ENCODE measurements at regions not wholly inside any gene's neighbourhood (a gene's known extent, or its start where the extent isn't known, plus 50 kb on each side); places are given as distances from the start of the nearest gene placed in this dataset.
"Not testable (repeated sequence)": the region's sequence is repeated elsewhere in the genome, so short reads cannot be mapped to it uniquely, and the experiment has no call there.

GRCh38 chr3:194189243-194189791 is 53.4 kb downstream of the HES1 start:
- DNase-seq (ENCODE audit: low spot score), result no peak

- DNase-seq (ENCODE audit: low spot score), result not testable (repeated sequence)
Observed at GRCh38 chr3:194191850-194192249, 55.9 kb downstream of the HES1 start.

- DNase-seq (ENCODE audit: low spot score), result no peak
Observed at GRCh38 chr3:194194051-194194756, 58.3 kb downstream of the HES1 start.

GRCh38 chr3:194194757-194195085 is 58.8 kb downstream of the HES1 start:
- no peak for DNase-seq (ENCODE audit: low spot score)

- no peak for DNase-seq (ENCODE audit: low spot score)
Observed at GRCh38 chr3:194195611-194196010, 59.7 kb downstream of the HES1 start.

- no peak for DNase-seq (ENCODE audit: low spot score)
Observed at GRCh38 chr3:194196876-194197275, 60.9 kb downstream of the HES1 start.

- no peak for DNase-seq (ENCODE audit: low spot score)
Observed at GRCh38 chr3:194197396-194197960, 61.5 kb downstream of the HES1 start.

GRCh38 chr3:194197981-194198695 is 62.2 kb downstream of the HES1 start:
- DNase-seq (ENCODE audit: low spot score), result no peak

- DNase-seq (ENCODE audit: low spot score), result no peak
Observed at GRCh38 chr3:194198938-194199337, 63.0 kb downstream of the HES1 start.

- no peak for DNase-seq (ENCODE audit: low spot score)
Observed at GRCh38 chr3:194200422-194201081, 64.6 kb downstream of the HES1 start.

- DNase-seq (ENCODE audit: low spot score), result no peak
Observed at GRCh38 chr3:194201953-194202666, 66.2 kb downstream of the HES1 start.

- DNase-seq (ENCODE audit: low spot score), result no peak
Observed at GRCh38 chr3:194203482-194204041, 67.6 kb downstream of the HES1 start.

- DNase-seq (ENCODE audit: low spot score), result no peak
Observed at GRCh38 chr3:194204042-194204987, 68.4 kb downstream of the HES1 start.

GRCh38 chr3:194205675-194206133 is 69.8 kb downstream of the HES1 start:
- DNase-seq (ENCODE audit: low spot score), result no peak

- no peak for DNase-seq (ENCODE audit: low spot score)
Observed at GRCh38 chr3:194206320-194206719, 70.4 kb downstream of the HES1 start.

- DNase-seq (ENCODE audit: low spot score), result no peak
Observed at GRCh38 chr3:194208709-194209108, 72.8 kb downstream of the HES1 start.

- DNase-seq (ENCODE audit: low spot score), result no peak
Observed at GRCh38 chr3:194212161-194212844, 76.4 kb downstream of the HES1 start.

GRCh38 chr3:194212845-194213331 is 76.9 kb downstream of the HES1 start:
- no peak for DNase-seq (ENCODE audit: low spot score)

- DNase-seq (ENCODE audit: low spot score), result no peak
Observed at GRCh38 chr3:194215392-194215791, 79.4 kb downstream of the HES1 start.

Measured in mesenteric fat pad (tissue), 1 donor.